NOMO-1 treated with dmso at 0.1 percent for 144 hours (cell line): ENCODE measurements at regions not wholly inside any gene's neighbourhood (a gene's known extent, or its start where the extent isn't known, plus 50 kb on each side); places are given as distances from the start of the nearest gene placed in this dataset.

Experiments
- DNase-seq: peaks from one replicate; lab custom pipeline; 2025; ENCODE audit not compliant: unreplicated experiment; lab: John Stamatoyannopoulos, UW

- DNase-seq, result no peak
Measured at GRCh38 chr6:81484251-81484650, 268.2 kb downstream of the TENT5A start.

DNA sequence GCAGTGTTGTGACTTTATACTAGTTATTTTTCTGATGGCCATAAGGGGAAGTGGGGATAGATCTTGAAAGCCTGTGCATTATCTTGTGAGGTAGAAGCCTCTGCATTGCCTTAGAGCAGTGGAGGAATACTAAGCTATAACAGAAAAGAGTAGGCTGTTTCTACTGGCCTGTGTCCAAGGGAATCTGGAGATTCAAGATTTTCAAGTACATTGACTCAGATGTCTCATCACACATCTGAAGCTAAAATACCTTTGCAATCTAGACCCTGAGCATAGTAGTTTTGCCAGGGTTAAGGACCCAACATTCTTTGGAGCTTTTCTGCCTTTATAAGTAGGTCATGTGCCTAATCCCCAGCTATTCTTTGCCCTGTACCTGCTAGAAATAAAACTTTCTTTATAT lies 272.3 kb downstream of the TENT5A start:
- no peak for DNase-seq

GRCh38 chr6:81476881-81477280 lies 275.6 kb downstream of the TENT5A start:
- no peak for DNase-seq

- no peak for DNase-seq
Measured at GRCh38 chr6:81475646-81476045, 276.8 kb downstream of the TENT5A start.

DNA sequence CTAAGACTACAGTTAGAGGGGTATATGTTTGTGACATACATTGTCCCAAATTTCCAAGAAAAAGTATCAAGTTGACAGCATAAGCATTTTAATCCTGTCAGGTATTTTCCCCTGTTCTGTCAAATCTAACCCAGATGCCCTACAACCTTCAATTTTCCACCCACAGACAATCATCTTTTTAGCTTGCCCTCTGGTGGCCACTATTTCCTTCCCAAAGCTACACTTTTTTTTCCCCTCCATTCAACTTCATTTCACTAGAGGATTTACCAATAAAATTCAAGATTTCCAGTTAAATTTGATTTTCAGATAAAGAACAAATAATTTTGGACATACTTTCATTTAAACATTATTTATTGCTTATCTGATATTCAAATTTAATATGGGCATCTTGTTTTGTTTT lies 286.6 kb downstream of the TENT5A start:
- no peak for DNase-seq

GRCh38 chr6:81456416-81456815 lies 296.1 kb downstream of the TENT5A start:
- DNase-seq, result no peak

- DNase-seq, result no peak
Measured at GRCh38 chr6:81455641-81456040, 296.8 kb downstream of the TENT5A start.

GRCh38 chr6:81451787-81452186 lies 300.7 kb downstream of the TENT5A start:
- no peak for DNase-seq

- no peak for DNase-seq
Measured at GRCh38 chr6:81450180-81450579, 302.3 kb downstream of the TENT5A start.

- no peak for DNase-seq
Measured at GRCh38 chr6:81446509-81446908, 306.0 kb downstream of the TENT5A start.

- DNase-seq, result no peak
Measured at GRCh38 chr6:81439417-81439816, 313.1 kb downstream of the TENT5A start.

- no peak for DNase-seq
Measured at GRCh38 chr6:81436990-81437389, 315.5 kb downstream of the TENT5A start.

- DNase-seq, result no peak
Measured at GRCh38 chr6:81413306-81413705, 339.2 kb downstream of the TENT5A start.

- no peak for DNase-seq
Measured at GRCh38 chr6:81401970-81402690, 350.4 kb downstream of the TENT5A start.

DNA sequence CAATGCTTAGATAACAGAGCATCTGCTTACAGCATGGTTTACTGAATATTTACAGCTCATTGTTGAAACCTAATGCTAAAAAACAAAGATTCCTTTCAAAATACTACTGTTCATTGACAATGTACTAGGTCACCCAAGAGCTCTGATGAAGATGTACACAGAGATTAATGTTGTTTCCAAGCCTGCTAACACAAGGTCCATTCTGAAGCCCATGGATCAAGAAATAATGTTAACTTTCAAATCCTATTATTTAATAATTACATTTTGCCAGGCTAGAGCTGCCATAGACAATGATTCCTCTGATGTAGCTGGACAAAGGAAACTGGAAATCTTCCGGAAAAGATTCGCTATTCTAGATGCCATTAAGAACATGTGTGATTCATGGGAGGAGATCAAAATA lies 355.6 kb downstream of the TENT5A start:
- no peak for DNase-seq

DNA sequence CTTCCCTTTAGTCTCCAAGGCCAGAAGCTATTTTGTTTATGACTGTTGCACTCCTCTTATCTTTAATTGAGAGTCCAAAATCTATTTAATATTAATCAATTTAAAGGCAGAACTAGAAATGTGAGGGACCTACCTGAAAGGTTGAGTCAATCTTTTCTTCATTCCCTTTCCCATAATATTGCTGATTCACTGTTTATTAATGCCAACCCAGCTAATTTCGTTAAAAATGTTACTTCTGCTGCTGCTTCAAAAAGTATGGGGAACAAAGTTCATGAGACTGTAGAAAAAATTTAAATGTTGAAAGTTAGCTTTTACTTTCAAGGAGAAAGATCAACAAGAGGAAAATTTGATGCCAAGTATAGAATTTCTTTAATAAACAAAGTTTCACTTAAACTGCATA lies 365.3 kb downstream of the TENT5A start:
- DNase-seq, result no peak

DNA sequence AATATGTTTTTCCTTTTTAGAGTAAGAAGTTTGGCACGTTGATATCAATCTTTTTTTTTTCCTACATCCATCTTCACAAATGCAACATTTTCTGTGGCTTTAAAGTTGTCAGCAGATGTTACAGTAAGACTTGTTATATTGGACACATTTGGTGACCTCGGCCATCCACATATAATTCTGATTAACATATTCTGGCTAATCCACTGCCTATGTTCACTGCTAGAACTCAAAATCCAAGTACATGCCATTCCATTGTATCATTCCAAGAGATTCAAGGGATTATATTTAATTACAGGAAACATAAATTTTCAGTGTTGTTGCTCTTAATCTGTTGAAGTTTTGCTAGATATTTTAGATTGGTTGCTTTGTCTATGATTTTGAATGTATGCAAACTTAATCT lies 367.6 kb downstream of the TENT5A start:
- no peak for DNase-seq

GRCh38 chr6:81383472-81383871 lies 369.0 kb downstream of the TENT5A start:
- DNase-seq, result no peak

DNA sequence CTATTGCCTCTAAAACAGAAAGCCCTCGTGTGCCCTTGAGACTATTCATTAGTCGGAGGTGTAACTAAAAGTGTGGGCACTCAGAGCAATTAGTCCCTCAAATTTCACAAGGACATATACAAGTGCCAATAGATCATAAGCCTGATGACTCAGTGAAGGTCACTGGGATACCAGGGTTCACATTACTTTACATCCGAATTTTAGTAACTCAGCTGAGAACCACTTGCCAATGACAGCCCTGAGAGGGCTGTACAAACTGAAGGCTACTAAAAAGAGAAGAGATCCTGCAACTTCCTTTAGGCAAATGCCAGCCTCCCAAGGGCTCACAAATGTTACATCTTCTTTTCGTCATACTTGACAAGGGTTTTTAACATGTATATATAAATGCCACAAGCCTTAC lies 369.6 kb downstream of the TENT5A start:
- DNase-seq, result no peak

DNA sequence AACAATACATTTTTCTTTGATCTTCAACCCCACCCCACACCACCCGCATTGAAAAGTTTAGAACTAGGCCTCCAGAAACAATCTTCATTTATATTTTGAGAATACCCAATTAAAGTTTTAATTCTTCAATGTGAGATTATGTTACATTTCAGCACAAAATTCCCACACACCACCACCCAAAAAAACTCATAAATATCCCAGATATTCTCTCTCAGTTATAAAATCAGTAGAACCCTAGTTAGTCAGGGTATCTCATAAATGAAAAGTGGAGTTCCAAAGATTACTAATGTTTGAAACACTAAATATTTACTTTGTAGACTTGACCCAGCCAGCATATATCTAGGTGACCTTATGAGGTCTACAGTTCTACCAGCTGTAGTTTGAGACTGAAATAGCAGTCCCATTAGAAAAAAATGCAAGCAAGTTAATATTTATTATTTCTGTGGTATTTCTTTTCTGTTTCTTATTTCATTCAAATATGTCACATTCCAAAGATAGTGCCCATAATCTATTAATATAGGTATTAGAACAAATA lies 371.0 kb downstream of the TENT5A start:
- no peak for DNase-seq

DNA sequence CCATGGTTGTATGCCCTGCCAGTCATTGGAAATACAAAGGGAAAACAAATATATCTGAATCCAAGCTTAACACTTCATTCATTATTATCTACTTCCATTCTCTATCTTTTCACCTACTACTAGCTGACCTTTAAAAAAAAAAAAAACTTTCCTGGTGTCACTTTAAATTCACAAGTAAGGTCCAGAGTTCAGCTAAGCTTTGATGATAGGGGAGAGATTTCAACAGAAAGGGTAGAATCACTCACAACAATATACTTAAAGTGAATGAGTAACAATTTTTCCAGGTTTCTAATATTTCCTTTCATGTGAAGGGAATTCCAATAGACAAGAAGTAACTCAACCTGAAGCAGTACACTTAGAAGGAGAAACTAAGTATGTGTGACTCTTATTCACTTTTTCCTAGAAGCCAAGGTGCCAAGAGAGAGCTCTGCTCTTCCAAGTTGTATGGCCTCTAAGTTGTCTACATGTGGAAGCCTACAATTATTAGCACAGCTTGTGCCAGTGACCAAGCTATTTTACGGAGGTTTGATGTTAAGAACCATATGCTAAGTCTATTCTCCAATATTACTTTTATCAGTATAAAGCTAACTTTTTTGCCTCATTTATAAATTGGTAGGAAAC lies 371.7 kb downstream of the TENT5A start:
- DNase-seq, result no peak

- no peak for DNase-seq
Measured at GRCh38 chr6:81376745-81377144, 375.7 kb downstream of the TENT5A start.

- no peak for DNase-seq
Measured at GRCh38 chr6:81373414-81373813, 379.1 kb downstream of the TENT5A start.
